ENCODE measurements at regions not wholly inside any gene's neighbourhood (a gene's known extent, or its start where the extent isn't known, plus 50 kb on each side); places are given as distances from the start of the nearest gene placed in this dataset.

DNA sequence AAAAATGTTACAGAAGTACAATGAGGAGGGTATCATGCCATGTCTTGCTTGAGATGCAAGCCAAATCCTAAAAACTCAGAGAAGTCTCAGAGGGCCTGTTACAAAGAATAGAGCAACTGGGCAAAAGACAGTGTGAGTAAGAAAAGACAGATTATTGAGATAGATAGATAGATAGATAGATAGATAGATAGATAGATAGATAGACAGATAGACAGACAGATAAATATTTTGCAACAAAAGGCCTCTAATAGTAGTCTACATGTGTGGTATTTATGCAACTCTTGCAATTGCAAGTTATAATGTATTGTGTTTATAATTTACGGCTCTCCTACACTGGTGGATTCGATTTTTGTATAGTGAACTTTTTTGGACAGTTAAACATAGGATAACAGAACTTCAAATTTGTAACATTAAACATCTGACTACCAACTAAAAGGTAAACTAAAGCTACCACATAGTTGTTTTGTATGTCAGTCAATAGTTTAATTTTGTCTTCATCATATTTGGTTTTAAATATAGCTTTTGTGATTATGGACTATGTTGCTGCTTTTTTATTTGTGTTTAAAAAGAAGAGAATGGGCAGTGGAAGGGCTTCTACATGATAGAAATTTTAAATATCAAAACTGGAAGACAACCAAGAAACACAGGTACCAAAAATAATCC lies 740.7 kb upstream of the LRRTM4 start:
- no peak for DNase-seq (ENCODE audit: low spot score in 2 of 2)
- no peak overlapping the region for H3K4me3 ChIP-seq
- H3K4me1 ChIP-seq, result no peaks in the 10 kb centered on the region
- H3K27me3 ChIP-seq, result no peaks in the 10 kb centered on the region
- no peaks in the 10 kb centered on the region for H3K36me3 ChIP-seq
- no peak overlapping the region for H3K27ac ChIP-seq
- TF ChIP-seq POLR2A (IDR thresholded peaks at IDR 0.05) (no peak), POLR2AphosphoS5 (IDR thresholded peaks at IDR 0.05) (no peak)
- TF ChIP-seq, protein P1, sequence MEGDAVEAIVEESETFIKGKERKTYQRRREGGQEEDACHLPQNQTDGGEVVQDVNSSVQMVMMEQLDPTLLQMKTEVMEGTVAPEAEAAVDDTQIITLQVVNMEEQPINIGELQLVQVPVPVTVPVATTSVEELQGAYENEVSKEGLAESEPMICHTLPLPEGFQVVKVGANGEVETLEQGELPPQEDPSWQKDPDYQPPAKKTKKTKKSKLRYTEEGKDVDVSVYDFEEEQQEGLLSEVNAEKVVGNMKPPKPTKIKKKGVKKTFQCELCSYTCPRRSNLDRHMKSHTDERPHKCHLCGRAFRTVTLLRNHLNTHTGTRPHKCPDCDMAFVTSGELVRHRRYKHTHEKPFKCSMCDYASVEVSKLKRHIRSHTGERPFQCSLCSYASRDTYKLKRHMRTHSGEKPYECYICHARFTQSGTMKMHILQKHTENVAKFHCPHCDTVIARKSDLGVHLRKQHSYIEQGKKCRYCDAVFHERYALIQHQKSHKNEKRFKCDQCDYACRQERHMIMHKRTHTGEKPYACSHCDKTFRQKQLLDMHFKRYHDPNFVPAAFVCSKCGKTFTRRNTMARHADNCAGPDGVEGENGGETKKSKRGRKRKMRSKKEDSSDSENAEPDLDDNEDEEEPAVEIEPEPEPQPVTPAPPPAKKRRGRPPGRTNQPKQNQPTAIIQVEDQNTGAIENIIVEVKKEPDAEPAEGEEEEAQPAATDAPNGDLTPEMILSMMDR (IDR thresholded peaks at IDR 0.05), result no peak
- intact Hi-C loops (cut with DNase I; ENCODE audit: low total_unique reads), result no loop called here
- no peaks in the 10 kb centered on the region for H3K9me3 ChIP-seq

DNA sequence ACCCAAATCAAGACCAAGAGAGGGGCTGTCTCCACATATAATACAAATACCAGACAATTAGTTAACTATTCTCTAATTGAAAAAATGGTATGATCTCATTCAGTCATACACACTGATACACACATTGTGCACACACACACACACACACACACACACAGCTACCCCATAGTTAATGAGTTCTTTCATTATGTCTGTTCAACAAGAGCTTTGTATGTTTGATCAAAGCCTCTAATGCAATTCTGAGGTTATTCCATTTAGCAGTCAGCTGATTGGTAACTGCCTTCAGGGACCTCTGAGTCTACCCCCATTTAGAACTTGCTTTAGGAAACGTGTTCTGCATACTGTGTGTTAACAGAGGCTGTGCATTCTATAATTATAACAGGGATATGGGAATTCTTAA lies 741.4 kb upstream of the LRRTM4 start:
- H3K9me3 ChIP-seq, result no peaks in the 10 kb centered on the region
- H3K27ac ChIP-seq, result no peak overlapping the region
- intact Hi-C loops (cut with DNase I; ENCODE audit: low total_unique reads), result no loop called here
- no peaks in the 10 kb centered on the region for H3K4me1 ChIP-seq
- no peaks in the 10 kb centered on the region for H3K27me3 ChIP-seq
- H3K36me3 ChIP-seq, result no peaks in the 10 kb centered on the region
- no peak for TF ChIP-seq POLR2AphosphoS5 (IDR thresholded peaks at IDR 0.05)
- TF ChIP-seq, protein P1 (IDR thresholded peaks at IDR 0.05), result no peak
- no peak for TF ChIP-seq POLR2A (IDR thresholded peaks at IDR 0.05)
- no peak for DNase-seq (ENCODE audit: low spot score in 2 of 2)
- no peak overlapping the region for H3K4me3 ChIP-seq

DNA sequence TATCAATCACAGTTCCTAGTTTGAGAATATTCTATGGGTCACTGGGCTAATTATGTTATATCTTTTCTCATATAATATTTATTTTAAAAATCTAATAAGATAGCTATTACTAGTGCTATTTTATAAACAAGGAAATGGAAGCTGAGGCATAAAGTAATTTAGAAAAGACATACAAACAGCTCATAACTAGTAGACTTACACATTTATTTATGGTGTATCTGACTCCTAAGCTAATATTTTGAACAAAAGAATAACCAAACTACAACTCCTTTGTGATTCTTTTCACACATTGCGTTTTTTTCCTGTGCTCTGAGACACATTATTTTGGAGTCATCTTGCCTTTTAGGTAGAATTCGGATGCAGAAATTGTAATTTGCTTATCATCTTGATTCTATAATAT lies 742.0 kb upstream of the LRRTM4 start:
- Histone ChIP-seq H3K36me3 (no peaks in the 10 kb centered on the region), H3K27ac (no peak overlapping the region), H3K27me3 (no peaks in the 10 kb centered on the region), H3K4me3 (no peak overlapping the region), H3K9me3 (no peaks in the 10 kb centered on the region), H3K4me1 (no peaks in the 10 kb centered on the region)
- intact Hi-C loops (cut with DNase I; ENCODE audit: low total_unique reads), result no loop called here
- DNase-seq (ENCODE audit: low spot score in 2 of 2), result no peak
- TF ChIP-seq POLR2A (IDR thresholded peaks at IDR 0.05), result no peak

DNA sequence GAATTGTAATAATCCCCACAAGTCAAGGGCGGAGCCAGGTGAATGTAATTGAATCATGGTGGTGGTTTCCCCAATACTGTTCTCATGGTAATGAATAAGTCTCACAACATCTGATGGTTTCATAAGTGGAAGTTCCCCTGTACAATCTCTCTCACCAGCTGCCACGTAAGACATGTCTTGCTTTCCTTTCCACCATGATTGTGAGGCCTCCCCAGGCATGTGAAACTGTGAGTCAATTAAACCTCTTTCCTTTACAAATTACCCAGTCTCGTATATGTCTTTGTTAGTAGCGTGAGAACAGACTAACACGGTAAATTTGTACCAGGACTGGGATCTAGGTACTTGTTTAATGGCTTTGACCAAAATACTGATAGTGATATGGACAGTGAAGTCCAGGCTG lies 744.3 kb upstream of the REG3G start:
- Histone ChIP-seq H3K27me3 (no peaks in the 10 kb centered on the region), H3K36me3 (no peaks in the 10 kb centered on the region), H3K9me3 (no peaks in the 10 kb centered on the region), H3K4me3 (no peak overlapping the region), H3K4me1 (no peaks in the 10 kb centered on the region), H3K27ac (no peak overlapping the region)
- DNase-seq (ENCODE audit: low spot score in 2 of 2), result no peak
- intact Hi-C loops (cut with DNase I; ENCODE audit: low total_unique reads), result no loop called here
- TF ChIP-seq, protein P1 (IDR thresholded peaks at IDR 0.05), result no peak
- TF ChIP-seq POLR2A (IDR thresholded peaks at IDR 0.05), result no peak
- no peak for TF ChIP-seq POLR2AphosphoS5 (IDR thresholded peaks at IDR 0.05)

DNA sequence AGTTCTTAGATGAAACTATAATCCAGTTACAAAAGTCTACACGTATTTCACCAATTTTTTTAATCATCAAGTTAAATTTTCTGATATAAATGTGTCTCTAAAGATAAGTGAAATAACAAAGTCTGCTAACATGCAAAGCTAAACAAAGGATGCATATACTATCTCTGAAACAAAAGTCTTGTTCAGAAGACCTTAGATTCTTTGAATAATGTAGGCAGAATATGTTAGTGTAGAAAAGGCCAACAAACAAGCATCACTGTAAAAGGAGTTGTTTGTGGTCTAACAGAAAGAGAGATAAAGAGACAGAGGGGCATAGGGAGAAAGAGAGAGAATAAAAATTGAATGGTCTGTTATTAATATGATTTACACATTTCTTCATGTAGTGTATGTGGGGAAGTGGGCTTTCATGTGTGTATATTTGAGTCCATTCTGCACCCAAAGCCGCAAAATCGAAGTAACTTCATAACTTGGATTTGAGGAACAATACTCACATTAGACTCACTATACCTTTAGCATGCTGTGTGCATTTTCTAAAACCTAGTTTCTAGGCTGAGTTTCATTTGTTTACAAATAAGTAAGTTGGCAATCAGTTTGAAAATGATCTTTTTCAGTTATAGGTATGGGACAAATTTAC lies 734.8 kb upstream of the REG3G start:
- no peaks in the 10 kb centered on the region for H3K4me1 ChIP-seq
- no peak overlapping the region for H3K27ac ChIP-seq
- no peaks in the 10 kb centered on the region for H3K27me3 ChIP-seq
- H3K36me3 ChIP-seq, result no peaks in the 10 kb centered on the region
- DNase-seq (ENCODE audit: low spot score in 2 of 2), result no peak
- intact Hi-C loops (cut with DNase I; ENCODE audit: low total_unique reads), result no loop called here
- no peak overlapping the region for H3K4me3 ChIP-seq
- TF ChIP-seq, protein P1 (IDR thresholded peaks at IDR 0.05), result no peak
- TF ChIP-seq POLR2A (IDR thresholded peaks at IDR 0.05) (no peak), POLR2AphosphoS5 (IDR thresholded peaks at IDR 0.05) (no peak)
- H3K9me3 ChIP-seq, result no peaks in the 10 kb centered on the region
